Prostate gland (tissue), 2 donors: ENCODE measurements at regions not wholly inside any gene's neighbourhood (a gene's known extent, or its start where the extent isn't known, plus 50 kb on each side); places are given as distances from the start of the nearest gene placed in this dataset.
A peak's percentile ranks its signal among the peaks of the same experiment; 100 is the strongest.

ENCODE experiments used
- DNase-seq: peaks from one replicate; pipeline ENCODE4 v3.0.0-alpha.2; 2019; ENCODE audit warnings: low spot score
- H3K27ac ChIP-seq, 2 donors: fragments of 200-600 bp; sonication (generic); 2 replicates each; pipeline ENCODE4 v1.5.1; 2017 to 2019
- H3K27me3 ChIP-seq: fragments of 200-600 bp; sonication (generic); replicated peaks from 2 replicates; pipeline ENCODE4 v1.5.1; 2019; ENCODE audit not compliant: insufficient read depth
- H3K36me3 ChIP-seq, 2 donors: fragments of 200-600 bp; sonication (generic); 1 replicate in 1 of 2; 2 replicates in 1 of 2; pipeline versions ENCODE4 v1.5.1 to v1.8.1; 2017 to 2019
- H3K4me1 ChIP-seq: fragments of 200-600 bp; sonication (generic); replicated peaks from 2 replicates; pipeline ENCODE4 v1.5.1; 2019
- H3K4me3 ChIP-seq, 2 donors: fragments of 200-600 bp; sonication (generic); 2 replicates each; pipeline ENCODE4 v1.5.1; 2017 to 2019
- H3K9me3 ChIP-seq: fragments of 200-600 bp; sonication (generic); 2 replicates; pipeline ENCODE4 v1.5.1; 2017
- CTCF ChIP-seq, 4 experiments: fragments of 200-600 bp in 2 of 4; fragments of 450-650 bp in 2 of 4; sonication (generic) in 2 of 4; IDR thresholded peaks; 1 replicate in 3 of 4; 2 replicates in 1 of 4; pipeline ENCODE4 v1.5.1; 2016 to 2019; ENCODE audit warnings: antibody characterized with exemption in 4 of 4, mild to moderate bottlenecking in 2 of 4, moderate library complexity in 2 of 4
- POLR2A ChIP-seq: fragments of 450-650 bp; IDR thresholded peaks from one replicate; pipeline ENCODE4 v1.6.1; 2016; ENCODE audit warnings: antibody characterized with exemption, mild to moderate bottlenecking
- POLR2AphosphoS5 ChIP-seq: sonication (generic); formaldehyde crosslinking; IDR thresholded peaks from one replicate; pipeline ENCODE4 v1.6.1; 2017; ENCODE audit warnings: antibody characterized with exemption
- WGBS: methylation state at CpG from one replicate; pipeline ENCODE4 v1.1.5; 2018; 5-methylcytosine and 5-hydroxymethylcytosine counted together
- intact Hi-C: fragments of 100-400 bp; cut with DNase I; formaldehyde crosslinking; loops from one replicate; pipeline ENCODE4 v1.14.2; 2022

GRCh38 chr1:38563942-38564735 lies 295.4 kb downstream of the RRAGC start:
- DNase-seq: no peak
- no peak overlapping the region for H3K27ac ChIP-seq
- intact Hi-C loops: no loop called here
- H3K4me3 ChIP-seq: no peak overlapping the region
- H3K27me3 ChIP-seq: peaks cover 7% of the 10 kb centered on the region
- TF ChIP-seq POLR2A: no peak
- WGBS: 78% methylated on average over 7 of the region's 7 CpGs
- no peaks in the 10 kb centered on the region for H3K9me3 ChIP-seq
- H3K36me3 ChIP-seq: no peaks in the 10 kb centered on the region
- H3K4me1 ChIP-seq: peaks cover 9% of the 10 kb centered on the region

- WGBS: 62% methylated on average over 11 of the region's 12 CpGs
- H3K9me3 ChIP-seq: no peaks in the 10 kb centered on the region
- DNase-seq: no peak
- H3K4me3 ChIP-seq: no peak overlapping the region
- peaks cover 9% of the 10 kb centered on the region for H3K4me1 ChIP-seq
- H3K36me3 ChIP-seq: no peaks in the 10 kb centered on the region
- peaks cover 3% of the 10 kb centered on the region for H3K27me3 ChIP-seq
- intact Hi-C loops: no loop called here
- TF ChIP-seq CTCF (IDR thresholded peaks at IDR 0.05): no peak
- no peak for TF ChIP-seq POLR2AphosphoS5
- TF ChIP-seq POLR2A: no peak
- H3K27ac ChIP-seq: no peak overlapping the region
Observed at GRCh38 chr1:38561725-38562124, 297.8 kb downstream of the RRAGC start.

- Histone ChIP-seq H3K36me3 (no peaks in the 10 kb centered on the region), H3K27ac (peak overlapping the region in 1 of 2 donors; percentile 37), H3K27me3 (peaks cover 3% of the 10 kb centered on the region), H3K9me3 (no peaks in the 10 kb centered on the region), H3K4me1 (peaks cover 9% of the 10 kb centered on the region), H3K4me3 (no peak overlapping the region)
- no peak for TF ChIP-seq POLR2AphosphoS5
- no peak for TF ChIP-seq POLR2A
- WGBS: 66% methylated on average over 4 of the region's 4 CpGs
- no peak for DNase-seq
- intact Hi-C loops: no loop called here
Observed at GRCh38 chr1:38561110-38561509, 298.5 kb downstream of the RRAGC start.

GRCh38 chr1:38560457-38560856 lies 299.1 kb downstream of the RRAGC start:
- WGBS: 42% methylated on average over 7 of the region's 7 CpGs

GRCh38 chr1:38559446-38560165 lies 300.0 kb downstream of the RRAGC start:
- no peak for TF ChIP-seq CTCF (IDR thresholded peaks at IDR 0.05)
- TF ChIP-seq POLR2AphosphoS5: no peak
- peaks cover 3% of the 10 kb centered on the region for H3K27me3 ChIP-seq
- H3K4me1 ChIP-seq: peaks cover 9% of the 10 kb centered on the region
- intact Hi-C loops: no loop called here
- 3% methylated on average over 33 of the region's 33 CpGs for WGBS
- H3K9me3 ChIP-seq: no peaks in the 10 kb centered on the region
- DNase-seq: peak; percentile 58
- H3K36me3 ChIP-seq: no peaks in the 10 kb centered on the region
- peak overlapping the region; percentile 37 to 49 for H3K27ac ChIP-seq
- H3K4me3 ChIP-seq: no peak overlapping the region

More at GRCh38 chr1:38560457-38560856, 299.1 kb downstream of the RRAGC start:
- Histone ChIP-seq H3K27ac (peak overlapping the region in 1 of 2 donors; percentile 37), H3K36me3 (no peaks in the 10 kb centered on the region), H3K27me3 (peaks cover 3% of the 10 kb centered on the region), H3K4me3 (no peak overlapping the region), H3K9me3 (no peaks in the 10 kb centered on the region), H3K4me1 (peaks cover 9% of the 10 kb centered on the region)
- intact Hi-C loops: no loop called here
- no peak for TF ChIP-seq POLR2A
- no peak for TF ChIP-seq POLR2AphosphoS5
- no peak for TF ChIP-seq CTCF (IDR thresholded peaks at IDR 0.05)
- DNase-seq: no peak
